AG09309 (cell line): ENCODE measurements at regions not wholly inside any gene's neighbourhood (a gene's known extent, or its start where the extent isn't known, plus 50 kb on each side); places are given as distances from the start of the nearest gene placed in this dataset.

Experiments used
- DNase-seq: peaks from one replicate; pipeline ENCODE4 v3.0.0-alpha.2; 2010; ENCODE audit warnings: low read depth
- H3K4me3 ChIP-seq: 2 replicates; pipeline ENCODE4 v1.5.1; 2011; ENCODE audit warnings: mild to moderate bottlenecking, low read depth, low read length, moderate library complexity; ENCODE audit not compliant: control insufficient read depth
- TF ChIP-seq, protein P1 (sequence below): IDR thresholded peaks from 2 replicates; pipeline ENCODE4 v1.5.1; 2011; ENCODE audit warnings: mild to moderate bottlenecking, low read depth, low read length, inconsistent platforms; ENCODE audit not compliant: insufficient read depth, control insufficient read depth; ENCODE audit errors: missing control alignments

DNA sequence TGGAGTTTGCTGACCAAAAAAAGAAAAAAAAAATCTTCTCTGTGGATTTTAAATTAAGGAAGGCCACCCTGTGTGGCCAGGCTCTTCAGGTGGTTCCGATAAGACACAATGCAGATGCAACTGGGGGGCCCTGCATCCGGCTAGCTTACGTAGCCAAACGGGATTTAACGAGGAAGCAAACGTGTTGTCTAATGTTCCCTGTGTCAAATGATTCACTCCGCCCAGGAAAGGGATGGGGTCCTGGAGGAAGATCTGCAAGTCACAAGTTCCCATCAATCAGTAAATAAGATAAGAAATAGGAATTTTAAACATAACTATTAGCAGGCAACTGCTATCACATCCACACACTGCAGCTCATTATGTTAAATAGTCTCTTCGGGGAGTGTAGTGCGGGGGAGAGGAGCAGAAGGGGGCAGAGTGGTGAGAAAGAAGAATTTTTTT is 216.4 kb upstream of the GYPA start:
- DNase-seq: no peak
- no peak overlapping the region for H3K4me3 ChIP-seq

DNA sequence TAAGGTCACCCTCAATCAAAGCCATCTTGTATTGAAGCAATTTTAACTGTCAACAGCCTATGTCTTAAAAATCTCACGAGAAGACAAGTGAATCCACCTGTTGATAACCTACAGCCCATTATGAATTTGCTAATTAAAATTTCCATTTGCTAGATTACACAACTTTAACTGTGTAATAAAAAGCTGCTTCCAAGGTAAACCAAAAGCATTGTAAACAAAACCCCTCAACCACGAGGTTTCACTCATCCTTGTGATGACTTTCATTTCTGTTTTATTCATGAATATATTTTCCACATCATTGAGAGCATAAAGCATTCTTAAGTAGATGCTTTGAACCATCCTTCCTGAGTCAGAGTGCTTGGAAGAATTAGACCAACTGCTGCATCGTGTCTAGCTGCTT is 217.5 kb upstream of the GYPA start:
- no peak for DNase-seq
- H3K4me3 ChIP-seq: no peak overlapping the region
- TF ChIP-seq, protein P1, sequence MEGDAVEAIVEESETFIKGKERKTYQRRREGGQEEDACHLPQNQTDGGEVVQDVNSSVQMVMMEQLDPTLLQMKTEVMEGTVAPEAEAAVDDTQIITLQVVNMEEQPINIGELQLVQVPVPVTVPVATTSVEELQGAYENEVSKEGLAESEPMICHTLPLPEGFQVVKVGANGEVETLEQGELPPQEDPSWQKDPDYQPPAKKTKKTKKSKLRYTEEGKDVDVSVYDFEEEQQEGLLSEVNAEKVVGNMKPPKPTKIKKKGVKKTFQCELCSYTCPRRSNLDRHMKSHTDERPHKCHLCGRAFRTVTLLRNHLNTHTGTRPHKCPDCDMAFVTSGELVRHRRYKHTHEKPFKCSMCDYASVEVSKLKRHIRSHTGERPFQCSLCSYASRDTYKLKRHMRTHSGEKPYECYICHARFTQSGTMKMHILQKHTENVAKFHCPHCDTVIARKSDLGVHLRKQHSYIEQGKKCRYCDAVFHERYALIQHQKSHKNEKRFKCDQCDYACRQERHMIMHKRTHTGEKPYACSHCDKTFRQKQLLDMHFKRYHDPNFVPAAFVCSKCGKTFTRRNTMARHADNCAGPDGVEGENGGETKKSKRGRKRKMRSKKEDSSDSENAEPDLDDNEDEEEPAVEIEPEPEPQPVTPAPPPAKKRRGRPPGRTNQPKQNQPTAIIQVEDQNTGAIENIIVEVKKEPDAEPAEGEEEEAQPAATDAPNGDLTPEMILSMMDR: no peak

More for the DNA sequence above, 216.4 kb upstream of the GYPA start:
- TF ChIP-seq, protein P1: no peak

DNA sequence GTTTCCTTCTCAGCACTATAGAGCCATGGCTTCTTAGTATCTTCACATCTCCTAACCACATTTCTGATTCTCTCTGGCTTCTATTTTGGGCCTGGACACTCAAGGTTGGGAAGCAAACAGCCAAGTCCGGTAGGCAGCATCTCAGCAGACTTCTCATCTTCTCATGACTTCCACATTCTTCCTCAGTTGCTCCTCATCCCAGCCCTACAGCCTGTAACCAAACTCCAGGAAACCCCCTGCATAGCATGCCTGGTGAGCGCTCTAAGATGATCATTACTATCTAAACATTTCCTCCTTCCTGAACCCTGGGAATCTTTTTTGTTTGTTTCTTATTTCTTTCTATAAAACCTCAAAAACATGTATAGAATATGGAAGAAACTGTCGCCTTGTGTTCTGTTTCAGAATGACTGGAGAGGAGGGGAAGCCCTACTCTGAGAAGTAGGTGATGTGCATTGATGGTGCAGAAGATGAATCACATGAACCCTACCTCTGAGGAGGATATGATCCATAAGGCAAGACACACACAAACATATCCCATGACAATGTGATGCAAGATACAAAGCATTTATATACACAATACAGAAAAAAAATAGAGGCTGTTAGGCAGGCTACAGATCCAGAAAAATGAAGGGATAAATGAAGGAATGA is 219.8 kb upstream of the GYPA start:
- TF ChIP-seq, protein P1: no peak
- no peak for DNase-seq
- no peak overlapping the region for H3K4me3 ChIP-seq

DNA sequence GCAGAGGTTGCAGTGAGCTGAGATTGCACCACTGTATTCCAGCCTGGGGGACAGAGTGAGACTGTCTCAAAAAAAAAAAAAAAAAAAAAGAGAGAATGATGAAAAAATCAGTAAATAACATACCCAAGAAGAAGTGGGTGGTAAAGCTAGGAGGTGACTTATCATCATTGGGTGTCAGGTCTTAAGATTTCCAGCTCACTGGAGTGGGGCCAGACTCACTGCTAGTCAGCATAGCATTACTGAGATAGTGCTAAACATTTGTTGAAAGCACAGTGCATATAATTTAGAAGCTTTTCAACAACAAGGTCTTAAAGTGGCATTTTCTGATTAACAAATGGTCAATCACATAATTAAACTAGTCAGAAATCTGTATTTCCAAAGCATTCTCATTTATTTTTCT is 221.8 kb upstream of the GYPA start:
- H3K4me3 ChIP-seq: no peak overlapping the region
- TF ChIP-seq, protein P1: no peak
- DNase-seq: no peak

DNA sequence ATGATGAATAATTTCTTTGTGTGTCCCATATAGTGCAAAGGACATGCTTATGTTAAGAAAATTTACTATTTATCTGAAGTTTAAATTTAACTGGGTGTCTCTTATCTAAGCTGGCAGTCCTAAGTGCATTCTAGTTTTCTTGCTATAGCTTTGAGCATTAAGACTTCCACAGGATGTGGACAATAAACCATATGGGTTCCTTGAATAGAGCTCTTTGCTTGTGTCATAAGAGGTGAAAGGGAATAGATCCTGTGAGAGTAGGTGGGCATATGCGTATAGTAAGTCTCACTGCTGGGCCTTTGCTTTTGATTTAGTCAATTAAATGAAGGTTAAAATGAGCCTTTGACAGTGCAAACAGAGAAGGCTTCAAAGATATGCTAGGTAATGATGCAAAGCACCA is 223.4 kb upstream of the GYPA start:
- TF ChIP-seq, protein P1: no peak
- DNase-seq: no peak
- H3K4me3 ChIP-seq: no peak overlapping the region

DNA sequence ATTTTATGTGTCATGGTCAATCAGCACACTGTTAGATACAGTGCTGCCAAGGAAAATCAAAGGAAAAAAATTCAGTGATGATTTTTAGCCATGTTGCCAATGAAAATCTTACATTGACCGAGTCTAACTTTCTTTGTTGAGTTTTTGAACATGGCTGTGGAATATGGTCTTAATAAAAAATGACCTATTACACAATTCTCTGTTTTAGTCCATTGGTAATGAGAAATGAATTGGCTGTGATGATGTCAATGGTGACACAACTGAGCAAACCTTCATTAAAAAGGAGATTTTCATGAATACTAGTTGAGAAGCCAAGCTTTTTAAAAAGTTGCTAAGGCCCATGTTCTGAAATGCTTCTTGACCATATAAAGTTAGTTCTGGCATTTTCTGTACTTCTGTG is 225.9 kb upstream of the GYPA start:
- no peak for DNase-seq
- H3K4me3 ChIP-seq: no peak overlapping the region
- TF ChIP-seq, protein P1: no peak
